ENCODE measurements at regions not wholly inside any gene's neighbourhood (a gene's known extent, or its start where the extent isn't known, plus 50 kb on each side); places are given as distances from the start of the nearest gene placed in this dataset.

DNA sequence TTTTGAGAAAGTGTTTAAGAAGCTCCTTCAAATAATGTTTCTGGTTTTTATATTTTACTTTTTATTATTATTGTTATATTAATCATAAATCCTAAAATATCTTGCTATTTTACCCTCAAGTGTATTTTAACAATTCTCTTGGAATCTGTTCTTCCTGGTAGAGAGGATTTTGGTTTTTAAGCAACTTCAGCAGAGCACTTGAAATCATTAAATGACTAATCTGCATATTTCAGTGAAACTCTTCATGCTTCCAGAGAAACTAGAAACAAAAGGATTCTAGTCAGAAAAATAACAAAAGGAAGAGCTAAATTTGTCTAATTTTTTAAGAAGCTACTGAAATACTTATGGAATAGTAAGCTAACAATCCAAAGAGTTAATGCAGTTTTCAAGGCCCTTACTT is 1057.3 kb downstream of the TLE1 start:
- H3K9me3 Mint-ChIP-seq, result peaks cover 25% of the 10 kb centered on the region
- no peak overlapping the region for H2AFZ ChIP-seq (replicated peaks)
- TF ChIP-seq EZH2phosphoT487 (IDR thresholded peaks at IDR 0.05), result no peak
- H3K27ac ChIP-seq, result no peak overlapping the region
- no peaks in the 10 kb centered on the region for H3K27me3 ChIP-seq
- H4K20me1 ChIP-seq (ENCODE audit: low read depth), result no peaks in the 10 kb centered on the region
- H3K4me2 ChIP-seq, result no peak overlapping the region
- H3K27me3 Mint-ChIP-seq (ENCODE audit: insufficient read depth, low read depth), result no peaks in the 10 kb centered on the region
- no peaks in the 10 kb centered on the region for H3K36me3 Mint-ChIP-seq
- DNase-seq (ENCODE audit: low spot score), result no peak
- no peaks in the 10 kb centered on the region for H3K4me1 Mint-ChIP-seq
- H3F3A ChIP-seq (ENCODE audit: low read depth), result no peaks in the 10 kb centered on the region
- H3K9ac ChIP-seq, result no peak overlapping the region
- no peak overlapping the region for H3K4me3 ChIP-seq
- H3K4me1 ChIP-seq, result no peaks in the 10 kb centered on the region
- H3K9me3 ChIP-seq (ENCODE audit: low read depth), result peaks cover 7% of the 10 kb centered on the region
- H3K36me3 ChIP-seq, result no peaks in the 10 kb centered on the region
- H3K79me2 ChIP-seq (ENCODE audit: low read depth), result no peaks in the 10 kb centered on the region
- H3K27ac Mint-ChIP-seq, result no peak overlapping the region
- no peak overlapping the region for H3K4me3 Mint-ChIP-seq

DNA sequence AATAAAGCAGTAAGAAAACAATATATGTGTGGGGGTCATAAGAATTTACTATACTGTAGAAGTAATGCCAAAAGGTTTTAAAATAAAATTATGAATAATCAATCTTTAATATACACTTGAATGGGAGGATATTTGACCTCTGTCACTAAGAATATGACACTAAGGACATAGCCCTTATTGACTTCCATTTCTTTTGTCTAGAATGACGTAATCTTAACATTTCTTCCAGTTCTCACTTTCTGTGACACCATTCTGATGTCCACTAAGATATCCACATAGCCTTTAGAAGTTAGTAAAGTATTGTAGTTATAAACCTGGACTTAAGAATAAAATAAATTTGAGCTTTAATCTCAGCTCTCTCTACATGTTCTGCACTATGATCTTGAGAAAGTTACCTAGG is 1050.7 kb downstream of the TLE4 start:
- Histone ChIP-seq H3K4me2 (no peak overlapping the region), H3F3A (ENCODE audit: low read depth) (no peaks in the 10 kb centered on the region), H3K27ac (no peak overlapping the region), H3K9me3 (ENCODE audit: low read depth) (no peaks in the 10 kb centered on the region), H3K27me3 (no peaks in the 10 kb centered on the region), H3K9ac (no peak overlapping the region), H3K36me3 (no peaks in the 10 kb centered on the region), H4K20me1 (ENCODE audit: low read depth) (no peaks in the 10 kb centered on the region), H3K4me3 (no peak overlapping the region), H3K4me1 (no peaks in the 10 kb centered on the region), H2AFZ (replicated peaks) (no peak overlapping the region), H3K79me2 (ENCODE audit: low read depth) (no peaks in the 10 kb centered on the region)
- DNase-seq (ENCODE audit: low spot score), result no peak
- no peak overlapping the region for H3K27ac Mint-ChIP-seq
- no peaks in the 10 kb centered on the region for H3K27me3 Mint-ChIP-seq (ENCODE audit: insufficient read depth, low read depth)
- H3K4me3 Mint-ChIP-seq, result no peak overlapping the region
- peaks cover 3% of the 10 kb centered on the region for H3K9me3 Mint-ChIP-seq
- TF ChIP-seq, protein P1, sequence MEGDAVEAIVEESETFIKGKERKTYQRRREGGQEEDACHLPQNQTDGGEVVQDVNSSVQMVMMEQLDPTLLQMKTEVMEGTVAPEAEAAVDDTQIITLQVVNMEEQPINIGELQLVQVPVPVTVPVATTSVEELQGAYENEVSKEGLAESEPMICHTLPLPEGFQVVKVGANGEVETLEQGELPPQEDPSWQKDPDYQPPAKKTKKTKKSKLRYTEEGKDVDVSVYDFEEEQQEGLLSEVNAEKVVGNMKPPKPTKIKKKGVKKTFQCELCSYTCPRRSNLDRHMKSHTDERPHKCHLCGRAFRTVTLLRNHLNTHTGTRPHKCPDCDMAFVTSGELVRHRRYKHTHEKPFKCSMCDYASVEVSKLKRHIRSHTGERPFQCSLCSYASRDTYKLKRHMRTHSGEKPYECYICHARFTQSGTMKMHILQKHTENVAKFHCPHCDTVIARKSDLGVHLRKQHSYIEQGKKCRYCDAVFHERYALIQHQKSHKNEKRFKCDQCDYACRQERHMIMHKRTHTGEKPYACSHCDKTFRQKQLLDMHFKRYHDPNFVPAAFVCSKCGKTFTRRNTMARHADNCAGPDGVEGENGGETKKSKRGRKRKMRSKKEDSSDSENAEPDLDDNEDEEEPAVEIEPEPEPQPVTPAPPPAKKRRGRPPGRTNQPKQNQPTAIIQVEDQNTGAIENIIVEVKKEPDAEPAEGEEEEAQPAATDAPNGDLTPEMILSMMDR (IDR thresholded peaks at IDR 0.05), result no peak
- TF ChIP-seq EZH2 (IDR thresholded peaks at IDR 0.05), result no peak
- no peak for TF ChIP-seq EZH2phosphoT487 (IDR thresholded peaks at IDR 0.05)
- no peaks in the 10 kb centered on the region for H3K4me1 Mint-ChIP-seq
- H3K36me3 Mint-ChIP-seq, result no peaks in the 10 kb centered on the region

DNA sequence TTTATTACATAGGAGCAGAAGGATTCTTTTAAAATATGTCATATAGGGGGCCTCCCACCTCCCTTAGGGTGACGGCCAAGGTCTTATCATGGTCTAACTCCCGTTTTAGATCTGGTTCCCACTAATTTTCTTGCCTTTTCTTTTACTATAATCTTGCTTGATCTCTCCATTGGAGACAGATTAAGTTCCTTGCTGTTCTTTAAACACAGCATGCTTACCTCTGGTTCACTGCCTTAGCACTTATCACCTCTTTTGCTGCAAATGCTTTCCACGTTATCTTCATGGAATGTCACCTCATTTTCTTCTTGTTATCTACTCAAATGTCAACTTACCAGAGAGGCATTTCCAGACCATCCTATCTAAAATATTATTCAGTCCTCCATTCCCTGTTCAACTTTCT is 1047.6 kb downstream of the TLE4 start:
- Histone ChIP-seq H3K4me1 (no peaks in the 10 kb centered on the region), H3K9ac (no peak overlapping the region), H3K9me3 (ENCODE audit: low read depth) (no peaks in the 10 kb centered on the region), H2AFZ (replicated peaks) (no peak overlapping the region), H3K4me3 (no peak overlapping the region), H3K4me2 (no peak overlapping the region), H3F3A (ENCODE audit: low read depth) (no peaks in the 10 kb centered on the region), H3K36me3 (no peaks in the 10 kb centered on the region), H3K27ac (no peak overlapping the region), H3K27me3 (no peaks in the 10 kb centered on the region), H3K79me2 (ENCODE audit: low read depth) (no peaks in the 10 kb centered on the region), H4K20me1 (ENCODE audit: low read depth) (no peaks in the 10 kb centered on the region)
- Mint-ChIP-seq H3K4me1 (no peaks in the 10 kb centered on the region), H3K27me3 (ENCODE audit: insufficient read depth, low read depth) (no peaks in the 10 kb centered on the region), H3K36me3 (no peaks in the 10 kb centered on the region), H3K9me3 (peaks cover 3% of the 10 kb centered on the region), H3K4me3 (no peak overlapping the region), H3K27ac (no peak overlapping the region)
- DNase-seq (ENCODE audit: low spot score), result no peak
- TF ChIP-seq EZH2phosphoT487 (IDR thresholded peaks at IDR 0.05) (no peak), EZH2 (IDR thresholded peaks at IDR 0.05) (no peak)
- TF ChIP-seq, protein P1 (IDR thresholded peaks at IDR 0.05), result no peak

DNA sequence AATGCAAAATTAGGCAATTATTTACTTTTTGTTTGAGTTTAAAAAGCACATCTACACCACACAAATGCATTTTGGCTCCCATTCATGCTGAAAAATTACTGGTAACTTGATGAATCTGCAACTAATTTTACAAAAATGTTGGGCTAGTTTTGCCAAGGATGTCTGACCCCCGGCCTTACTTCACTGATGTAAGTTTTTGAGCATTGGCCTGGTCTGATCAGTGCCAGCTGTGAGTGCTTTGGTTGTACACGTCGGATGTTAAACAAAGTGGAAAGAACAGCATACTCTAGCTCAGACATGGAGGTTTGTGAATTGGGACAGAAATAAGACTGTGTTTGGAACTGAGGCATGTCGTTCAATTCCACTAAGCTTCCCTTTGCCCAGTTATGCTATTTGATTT is 1044.2 kb downstream of the TLE4 start:
- Histone ChIP-seq H3K4me1 (no peaks in the 10 kb centered on the region), H4K20me1 (ENCODE audit: low read depth) (no peaks in the 10 kb centered on the region), H3K27me3 (no peaks in the 10 kb centered on the region), H3K27ac (no peak overlapping the region), H3K4me2 (no peak overlapping the region), H3F3A (ENCODE audit: low read depth) (no peaks in the 10 kb centered on the region), H3K79me2 (ENCODE audit: low read depth) (no peaks in the 10 kb centered on the region), H3K9me3 (ENCODE audit: low read depth) (no peaks in the 10 kb centered on the region), H2AFZ (replicated peaks) (no peak overlapping the region), H3K4me3 (no peak overlapping the region), H3K9ac (no peak overlapping the region), H3K36me3 (no peaks in the 10 kb centered on the region)
- DNase-seq (ENCODE audit: low spot score), result no peak
- Mint-ChIP-seq H3K4me3 (no peak overlapping the region), H3K27me3 (ENCODE audit: insufficient read depth, low read depth) (no peaks in the 10 kb centered on the region), H3K9me3 (peaks cover 5% of the 10 kb centered on the region), H3K4me1 (no peaks in the 10 kb centered on the region), H3K36me3 (no peaks in the 10 kb centered on the region), H3K27ac (no peak overlapping the region)
- TF ChIP-seq, protein P1 (IDR thresholded peaks at IDR 0.05), result no peak
- TF ChIP-seq EZH2 (IDR thresholded peaks at IDR 0.05) (no peak), EZH2phosphoT487 (IDR thresholded peaks at IDR 0.05) (no peak)

Measured in neural progenitor cell (in vitro differentiated cells).